Endothelial cell of umbilical vein (primary cell): ENCODE measurements at regions not wholly inside any gene's neighbourhood (a gene's known extent, or its start where the extent isn't known, plus 50 kb on each side); places are given as distances from the start of the nearest gene placed in this dataset.

Source experiments
- BruUV-seq: library from RNA; stranded (reverse); fragments of 400-500 nt; replicated peaks from 2 replicates; lab custom pipeline; 2021; lab: Mats Ljungman, UMichigan
- CTCF ChIA-PET: fragments of 300-600, 350-600 bp; sonication (Branson Sonifier 250); formaldehyde crosslinking; loops from one replicate; lab custom pipeline; 2021; ENCODE audit warnings: antibody characterized with exemption, inconsistent platforms; lab: Charles Lee
- POLR2A ChIA-PET: fragments of 300-600, 350-600 bp; sonication (Branson Sonifier 250); formaldehyde crosslinking; loops from one replicate; lab custom pipeline; 2021; ENCODE audit warnings: antibody characterized with exemption, inconsistent platforms; lab: Charles Lee
- DNase-seq: peaks from one replicate; pipeline ENCODE4 v3.0.0-alpha.2; 2011; ENCODE audit warnings: low read depth, low spot score
- FAIRE-seq: peaks from 2 replicates; lab custom pipeline; 2011; peaks lifted over from hg19 to GRCh38; lab: Jason Lieb, UNC
- H2AFZ ChIP-seq: 2 replicates; pipeline ENCODE4 v1.6.0; 2012; ENCODE audit warnings: low read depth, low read length, control low read depth, inconsistent platforms
- H3K27ac ChIP-seq: 2 replicates; pipeline ENCODE4 v1.5.1; 2011; ENCODE audit warnings: low read depth, mild to moderate bottlenecking, control low read depth, low read length, moderate library complexity; ENCODE audit not compliant: insufficient read depth
- H3K27me3 ChIP-seq, 2 experiments: 2 replicates each; pipeline versions ENCODE4 v1.6.0 to v1.6.1; 2011; ENCODE audit warnings: low read length in 2 of 2, mixed read lengths in 1 of 2; ENCODE audit not compliant: control insufficient read depth in 2 of 2, insufficient read depth in 2 of 2
- H3K36me3 ChIP-seq, 2 experiments: 2 replicates in 1 of 2; 3 replicates in 1 of 2; pipeline ENCODE4 v1.5.1; 2011; ENCODE audit warnings: low read length in 2 of 2, mild to moderate bottlenecking in 1 of 2, moderate library complexity in 1 of 2; ENCODE audit not compliant: control insufficient read depth in 2 of 2, insufficient read depth in 2 of 2; ENCODE audit errors: extremely low read depth in 1 of 2
- H3K4me1 ChIP-seq: 3 replicates; pipeline ENCODE4 v1.5.1; 2011; ENCODE audit warnings: mild to moderate bottlenecking, low read length; ENCODE audit not compliant: control insufficient read depth, insufficient read depth; ENCODE audit errors: extremely low read depth
- H3K4me2 ChIP-seq: 2 replicates; pipeline ENCODE4 v1.6.1; 2011; ENCODE audit warnings: low read length, control low read depth, mixed read lengths; ENCODE audit not compliant: insufficient read depth
- H3K4me3 ChIP-seq, 3 experiments: fragments of 200-600 bp in 1 of 3; sonication (generic), shearing (Covaris generic) in 1 of 3; replicated peaks in 1 of 3; 2 replicates each; pipeline ENCODE4 v1.5.1; 2011 to 2016; ENCODE audit warnings: control low read depth in 3 of 3, low read length in 3 of 3, mild to moderate bottlenecking in 2 of 3, inconsistent platforms in 1 of 3, low read depth in 1 of 3, moderate library complexity in 1 of 3; ENCODE audit not compliant: insufficient read depth in 1 of 3
- H3K79me2 ChIP-seq: 2 replicates; pipeline ENCODE4 v1.6.0; 2012; ENCODE audit warnings: low read length, inconsistent platforms; ENCODE audit not compliant: control insufficient read depth, insufficient read depth
- H3K9ac ChIP-seq: replicated peaks from 2 replicates; pipeline ENCODE3; 2011; ENCODE audit warnings: low read length, control low read depth; ENCODE audit not compliant: insufficient read depth; ENCODE audit errors: extremely low read depth
- H3K9me1 ChIP-seq: replicated peaks from 3 replicates; pipeline ENCODE4 v1.6.0; 2011; ENCODE audit warnings: mild to moderate bottlenecking, low read length; ENCODE audit not compliant: control insufficient read depth, insufficient read depth; ENCODE audit errors: extremely low read depth
- H3K9me3 ChIP-seq: replicated peaks from 2 replicates; pipeline ENCODE4 v1.5.1; 2012; ENCODE audit warnings: low read length, inconsistent platforms; ENCODE audit not compliant: control insufficient read depth, insufficient read depth
- H4K20me1 ChIP-seq: replicated peaks from 2 replicates; pipeline ENCODE3; 2011; ENCODE audit warnings: mild to moderate bottlenecking, low read length; ENCODE audit not compliant: control insufficient read depth, insufficient read depth; ENCODE audit errors: extremely low read depth
- CTCF ChIP-seq, 2 donors: IDR thresholded peaks; 1 replicate in 1 of 2; 2 replicates in 1 of 2; pipeline ENCODE4 v1.5.1; 2011; ENCODE audit warnings: low read length in 2 of 2, mild to moderate bottlenecking in 2 of 2, moderate library complexity in 2 of 2, control low read depth in 1 of 2, inconsistent platforms in 1 of 2, low read depth in 1 of 2; ENCODE audit not compliant: insufficient read depth in 1 of 2; ENCODE audit errors: extremely low read depth in 1 of 2
- EZH2 ChIP-seq: IDR thresholded peaks from 2 replicates; pipeline ENCODE4 v1.6.1; 2012; ENCODE audit warnings: borderline replicate concordance, low read depth, mild to moderate bottlenecking, moderate library complexity, low read length, inconsistent platforms; ENCODE audit not compliant: severe bottlenecking
- FOS ChIP-seq: IDR thresholded peaks from 2 replicates; pipeline ENCODE4 v1.6.1; 2011; ENCODE audit warnings: mild to moderate bottlenecking, low read length, moderate library complexity, borderline replicate concordance; ENCODE audit not compliant: insufficient read depth
- GATA2 ChIP-seq: IDR thresholded peaks from 2 replicates; pipeline ENCODE4 v1.7.0; 2011; ENCODE audit warnings: low read depth, mild to moderate bottlenecking, moderate library complexity, mixed read lengths, low read length; ENCODE audit not compliant: insufficient read length, insufficient read depth
- JUN ChIP-seq: IDR thresholded peaks from 2 replicates; pipeline ENCODE4 v1.6.1; 2011; ENCODE audit warnings: borderline replicate concordance, low read depth; ENCODE audit not compliant: insufficient read length, insufficient read depth
- MAX ChIP-seq: IDR thresholded peaks from 2 replicates; pipeline ENCODE4 v1.6.1; 2011; ENCODE audit not compliant: insufficient read depth, insufficient read length
- MYC ChIP-seq: IDR thresholded peaks from one replicate; pipeline ENCODE4 v1.6.1; 2011; ENCODE audit warnings: mild to moderate bottlenecking, low read depth, low read length
- POLR2A ChIP-seq: IDR thresholded peaks from 2 replicates; pipeline ENCODE4 v1.6.1; 2012; ENCODE audit warnings: low read depth, mild to moderate bottlenecking, control low read depth, low read length
- POLR2AphosphoS5 ChIP-seq: IDR thresholded peaks from 2 replicates; pipeline ENCODE4 v1.6.1; 2012; ENCODE audit warnings: low read depth, mild to moderate bottlenecking, control low read depth, low read length, moderate library complexity; ENCODE audit not compliant: insufficient read depth
- dilution Hi-C: fragments of 300-500 bp; cut with MboI; formaldehyde crosslinking; loops from one replicate; pipeline ENCODE4 v1.15.0; 2019; ENCODE audit warnings: low sequenced_read_pairs; ENCODE audit not compliant: extremely low pct_ligation_motif_present
- intact Hi-C: fragments of 100-400 bp; cut with micrococcal nuclease; formaldehyde crosslinking; loops from one replicate; pipeline ENCODE4 v1.10.0; 2022

GRCh38 chr4:130266814-130267213, 1170.9 kb downstream of the C4orf33 start:
- no peak overlapping the region for H2AFZ ChIP-seq
- ChIA-PET CTCF (no interaction called here), POLR2A (no interaction called here)
- H3K27ac ChIP-seq: no peak overlapping the region
- H3K79me2 ChIP-seq: no peaks in the 10 kb centered on the region
- no peaks in the 10 kb centered on the region for H3K36me3 ChIP-seq
- H3K9ac ChIP-seq: no peak overlapping the region
- intact Hi-C loops (no loop called here), dilution Hi-C loops (no loop called here)
- no peaks in the 10 kb centered on the region for H3K9me3 ChIP-seq
- FAIRE-seq (no peak), DNase-seq (no peak)
- H3K4me1 ChIP-seq: no peaks in the 10 kb centered on the region
- no peaks in the 10 kb centered on the region for H4K20me1 ChIP-seq
- no peak overlapping the region for H3K4me3 ChIP-seq
- BruUV-seq: no TSS peak
- H3K9me1 ChIP-seq: no peaks in the 10 kb centered on the region
- no peaks in the 10 kb centered on the region for H3K27me3 ChIP-seq
- TF ChIP-seq CTCF (IDR thresholded peaks at IDR 0.05; ENCODE audit: extremely low read depth in 1 of 2, insufficient read depth in 1 of 2, low read depth in 1 of 2, low read length in 2 of 2) (no peak), MYC (no peak), EZH2 (no peak), POLR2A (no peak), JUN (no peak), MAX (no peak), POLR2AphosphoS5 (no peak), FOS (no peak), GATA2 (no peak)
- H3K4me2 ChIP-seq: no peak overlapping the region
